HCT116 (cell line): ENCODE measurements at regions not wholly inside any gene's neighbourhood (a gene's known extent, or its start where the extent isn't known, plus 50 kb on each side); places are given as distances from the start of the nearest gene placed in this dataset.

Source experiments
- ATAC-seq: fragments of 200-7000 bp; cut with Tn5 transposase; 2 replicates; pipeline ENCODE4 v1.9.1; 2020; ENCODE audit warnings: mild to moderate bottlenecking, moderate library complexity
- BruUV-seq: library from RNA; stranded (reverse); fragments of 400-500 nt; replicated peaks from 2 replicates; lab custom pipeline; 2021; lab: Mats Ljungman, UMichigan
- CTCF ChIA-PET: fragments of 300-600 bp; sonication (Branson Sonifier 250); formaldehyde crosslinking; loops from one replicate; lab custom pipeline; 2021; ENCODE audit warnings: antibody characterized with exemption; lab: Charles Lee
- POLR2A ChIA-PET: fragments of 300-600, 350-600 bp; sonication (Branson Sonifier 250); formaldehyde crosslinking; loops from one replicate; lab custom pipeline; 2021; ENCODE audit warnings: antibody characterized with exemption; lab: Charles Lee
- RAD21 ChIA-PET, 2 experiments: fragments of 300-600 bp; sonication (Branson Sonifier 250); formaldehyde crosslinking; loops; one replicate each; lab custom pipeline; 2023; ENCODE audit warnings: low total read pairs in 2 of 2; ENCODE audit not compliant: uncharacterized antibody in 2 of 2, unreplicated experiment in 2 of 2, low non-redundant PET in 1 of 2; lab: Charles Lee
- DNase-seq: peaks from one replicate; pipeline ENCODE4 v3.0.0-alpha.2; 2010; ENCODE audit warnings: low read depth, low spot score
- H2AFZ ChIP-seq: fragments of 200-600 bp; shearing (Covaris generic), sonication (generic); 2 replicates; pipeline ENCODE4 v1.6.1; 2017; ENCODE audit warnings: low read depth, mixed run types, mixed read lengths, antibody characterized with exemption, low read length; ENCODE audit not compliant: poor library complexity, severe bottlenecking
- H3K27ac ChIP-seq: 2 replicates; pipeline ENCODE4 v1.5.1; 2012; ENCODE audit warnings: low read depth, low read length
- H3K27me3 ChIP-seq: fragments of 200-600 bp; sonication (generic); 2 replicates; pipeline ENCODE4 v1.6.1; 2016; ENCODE audit warnings: mixed run types, low read length, mixed read lengths; ENCODE audit not compliant: insufficient read depth
- H3K36me3 ChIP-seq, 2 experiments: fragments of 200-500 bp in 1 of 2; fragments of 200-600 bp in 1 of 2; sonication (Bioruptor generic) in 1 of 2; sonication (generic) in 1 of 2; 2 replicates each; pipeline versions ENCODE4 v1.5.1 to v1.6.1; 2014 to 2016; ENCODE audit warnings: low read length in 2 of 2, inconsistent platforms in 1 of 2, mixed read lengths in 1 of 2, mixed run types in 1 of 2; ENCODE audit not compliant: insufficient read depth in 2 of 2, control insufficient read depth in 1 of 2
- H3K4me1 ChIP-seq, 2 experiments: fragments of 200-600 bp in 1 of 2; sonication (generic) in 1 of 2; 2 replicates each; pipeline versions ENCODE4 v1.5.1 to v1.6.1; 2012 to 2017; ENCODE audit warnings: low read length in 2 of 2, inconsistent platforms in 1 of 2, mild to moderate bottlenecking in 1 of 2, mixed read lengths in 1 of 2, mixed run types in 1 of 2, moderate library complexity in 1 of 2; ENCODE audit not compliant: insufficient read depth in 2 of 2, control insufficient read depth in 1 of 2
- H3K4me2 ChIP-seq: fragments of 200-600 bp; sonication (generic); 2 replicates; pipeline ENCODE4 v1.6.1; 2017; ENCODE audit warnings: mixed run types, low read length, mixed read lengths
- H3K4me3 ChIP-seq, 2 experiments: fragments of 200-600 bp in 1 of 2; sonication (generic) in 1 of 2; replicated peaks in 1 of 2; 2 replicates each; pipeline ENCODE4 v1.5.1; 2011 to 2016; ENCODE audit warnings: low read length in 2 of 2, control low read depth in 1 of 2, low read depth in 1 of 2, mild to moderate bottlenecking in 1 of 2, mixed read lengths in 1 of 2, mixed run types in 1 of 2
- H3K79me2 ChIP-seq: fragments of 200-600 bp; sonication (generic); 2 replicates; pipeline ENCODE4 v1.6.1; 2017; ENCODE audit warnings: mild to moderate bottlenecking, mixed run types, low read length, moderate library complexity, mixed read lengths; ENCODE audit not compliant: insufficient read depth
- H3K9ac ChIP-seq: fragments of 200-600 bp; sonication (generic); 2 replicates; pipeline ENCODE4 v1.6.1; 2016; ENCODE audit warnings: low read length, mixed read lengths
- H3K9me2 ChIP-seq: fragments of 200-600 bp; sonication (generic), shearing (Covaris generic); 2 replicates; pipeline ENCODE4 v1.6.1; 2017; ENCODE audit warnings: mixed run types, mild to moderate bottlenecking, moderate library complexity; ENCODE audit not compliant: insufficient read depth
- H3K9me3 ChIP-seq, 2 experiments: fragments of 200-500 bp in 1 of 2; fragments of 200-600 bp in 1 of 2; sonication (Bioruptor generic) in 1 of 2; sonication (generic) in 1 of 2; 2 replicates each; pipeline ENCODE4 v1.6.1; 2014 to 2017; ENCODE audit warnings: low read length in 2 of 2, mixed read lengths in 2 of 2, inconsistent platforms in 1 of 2, low read depth in 1 of 2, mild to moderate bottlenecking in 1 of 2, mixed run types in 1 of 2, moderate library complexity in 1 of 2; ENCODE audit not compliant: control insufficient read depth in 1 of 2, insufficient read depth in 1 of 2
- H4K20me1 ChIP-seq: fragments of 200-600 bp; sonication (generic), shearing (Covaris generic); 2 replicates; pipeline ENCODE4 v1.6.1; 2017; ENCODE audit warnings: mixed run types, mild to moderate bottlenecking, moderate library complexity; ENCODE audit not compliant: insufficient read depth
- POLR2AphosphoS5 ChIP-seq: IDR thresholded peaks from 2 replicates; pipeline ENCODE4 v1.6.1; 2011; ENCODE audit warnings: mild to moderate bottlenecking, low read depth, low read length, moderate library complexity
- SRF ChIP-seq: IDR thresholded peaks from 2 replicates; pipeline ENCODE4 v1.6.1; 2012; ENCODE audit warnings: low read depth
- YY1 ChIP-seq: IDR thresholded peaks from 2 replicates; pipeline ENCODE4 v1.6.1; 2011; ENCODE audit warnings: low read length, low read depth, moderate library complexity, mild to moderate bottlenecking; ENCODE audit not compliant: insufficient replicate concordance; ENCODE audit errors: extremely low read depth
- ZFX ChIP-seq: fragments of 450-650 bp; IDR thresholded peaks from 2 replicates; pipeline ENCODE4 v1.6.1; 2017
- ZNF274 ChIP-seq: fragments of 200-500 bp; sonication (Bioruptor generic); IDR thresholded peaks from 2 replicates; pipeline ENCODE4 v1.6.1; 2014; ENCODE audit warnings: mild to moderate bottlenecking, low read depth, low read length, inconsistent platforms
- intact Hi-C: fragments of 100-400 bp; cut with micrococcal nuclease; formaldehyde crosslinking; loops from 2 replicates; pipeline ENCODE4 v1.10.0; 2022
- TF ChIP-seq, protein P1 (sequence below): IDR thresholded peaks from 2 replicates; pipeline ENCODE4 v1.6.1; 2011; ENCODE audit warnings: mild to moderate bottlenecking, low read length, moderate library complexity; ENCODE audit not compliant: insufficient replicate concordance; ENCODE audit errors: extremely low read depth
- TF ChIP-seq, protein P2 (sequence below): IDR thresholded peaks from 2 replicates; pipeline ENCODE4 v1.6.1; 2012
- TF ChIP-seq, protein P3 (sequence below): IDR thresholded peaks from 2 replicates; pipeline ENCODE4 v1.6.1; 2012; ENCODE audit warnings: low read depth
- TF ChIP-seq, protein P4 (sequence below): IDR thresholded peaks from 2 replicates; pipeline ENCODE4 v1.6.1; 2012

DNA sequence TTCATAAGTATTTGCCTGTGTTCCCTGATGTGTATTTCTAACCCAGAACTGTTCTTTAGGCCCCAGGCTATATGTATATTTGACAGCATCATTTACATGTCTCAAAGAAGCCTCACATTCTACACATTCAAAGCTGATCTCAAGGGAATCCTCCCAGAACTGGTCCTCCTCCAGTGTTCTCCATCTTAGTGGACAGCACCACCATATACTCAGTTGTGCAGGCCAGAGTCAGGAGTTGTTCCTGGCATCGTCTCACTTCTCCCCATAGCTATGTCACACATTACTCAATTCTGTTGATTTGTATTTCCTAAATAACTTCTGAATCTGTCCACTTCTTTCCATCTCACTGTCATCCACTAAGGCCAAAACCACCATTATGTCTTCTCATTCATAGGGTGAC lies 82.8 kb upstream of the TRPC3 start:
- no peak overlapping the region for H3K4me3 ChIP-seq
- POLR2A ChIA-PET = no interaction called here
- no peak overlapping the region for H3K9ac ChIP-seq
- DNase-seq (no peak), ATAC-seq (no peak)
- no peaks in the 10 kb centered on the region for H3K9me3 ChIP-seq
- no peaks in the 10 kb centered on the region for H3K79me2 ChIP-seq
- no peaks in the 10 kb centered on the region for H3K36me3 ChIP-seq
- H3K27me3 ChIP-seq = no peaks in the 10 kb centered on the region
- CTCF ChIA-PET = no interaction called here
- H4K20me1 ChIP-seq = no peaks in the 10 kb centered on the region
- no peak overlapping the region for H3K4me2 ChIP-seq
- no peak overlapping the region for H3K27ac ChIP-seq
- TF ChIP-seq, protein P1, sequence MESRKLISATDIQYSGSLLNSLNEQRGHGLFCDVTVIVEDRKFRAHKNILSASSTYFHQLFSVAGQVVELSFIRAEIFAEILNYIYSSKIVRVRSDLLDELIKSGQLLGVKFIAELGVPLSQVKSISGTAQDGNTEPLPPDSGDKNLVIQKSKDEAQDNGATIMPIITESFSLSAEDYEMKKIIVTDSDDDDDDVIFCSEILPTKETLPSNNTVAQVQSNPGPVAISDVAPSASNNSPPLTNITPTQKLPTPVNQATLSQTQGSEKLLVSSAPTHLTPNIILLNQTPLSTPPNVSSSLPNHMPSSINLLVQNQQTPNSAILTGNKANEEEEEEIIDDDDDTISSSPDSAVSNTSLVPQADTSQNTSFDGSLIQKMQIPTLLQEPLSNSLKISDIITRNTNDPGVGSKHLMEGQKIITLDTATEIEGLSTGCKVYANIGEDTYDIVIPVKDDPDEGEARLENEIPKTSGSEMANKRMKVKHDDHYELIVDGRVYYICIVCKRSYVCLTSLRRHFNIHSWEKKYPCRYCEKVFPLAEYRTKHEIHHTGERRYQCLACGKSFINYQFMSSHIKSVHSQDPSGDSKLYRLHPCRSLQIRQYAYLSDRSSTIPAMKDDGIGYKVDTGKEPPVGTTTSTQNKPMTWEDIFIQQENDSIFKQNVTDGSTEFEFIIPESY = no peak
- no peak for TF ChIP-seq ZNF274
- no peak for TF ChIP-seq POLR2AphosphoS5
- TF ChIP-seq, protein P2, sequence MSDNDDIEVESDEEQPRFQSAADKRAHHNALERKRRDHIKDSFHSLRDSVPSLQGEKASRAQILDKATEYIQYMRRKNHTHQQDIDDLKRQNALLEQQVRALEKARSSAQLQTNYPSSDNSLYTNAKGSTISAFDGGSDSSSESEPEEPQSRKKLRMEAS = no peak
- no peak for TF ChIP-seq ZFX
- TF ChIP-seq SRF = no peak
- H3K4me1 ChIP-seq = peaks cover 3 to 15% of the 10 kb centered on the region in 2 experiments; a peak in 3 of 4 replicates
- intact Hi-C loops = no loop called here
- no TSS peak for BruUV-seq
- no peaks in the 10 kb centered on the region for H3K9me2 ChIP-seq
- H2AFZ ChIP-seq = no peak overlapping the region
- RAD21 ChIA-PET = no interaction called here

DNA sequence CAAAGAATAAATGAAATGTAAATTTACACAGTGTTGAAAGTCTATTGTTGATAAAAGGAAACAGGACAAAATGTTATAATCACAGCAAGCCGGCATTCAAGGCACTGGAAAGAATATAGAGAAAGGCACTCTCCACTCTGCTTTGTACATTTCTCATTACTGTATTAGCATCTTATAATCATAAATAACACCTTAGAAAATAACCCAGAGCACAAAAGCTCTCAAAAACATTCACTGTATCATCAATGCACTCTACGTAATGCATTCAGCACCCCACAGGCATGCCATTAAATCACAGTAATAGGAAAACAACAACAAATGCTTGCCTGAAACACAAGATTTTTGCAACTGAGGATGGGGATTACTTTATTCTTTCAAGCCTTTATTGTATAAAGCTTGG lies 75.3 kb upstream of the TRPC3 start:
- Histone ChIP-seq H3K9me3 (no peaks in the 10 kb centered on the region), H3K9ac (no peak overlapping the region), H3K4me3 (no peak overlapping the region), H4K20me1 (no peaks in the 10 kb centered on the region), H3K36me3 (no peaks in the 10 kb centered on the region), H2AFZ (no peak overlapping the region), H3K27ac (no peak overlapping the region), H3K4me1 (no peaks in the 10 kb centered on the region), H3K4me2 (no peak overlapping the region), H3K9me2 (no peaks in the 10 kb centered on the region), H3K27me3 (no peaks in the 10 kb centered on the region), H3K79me2 (no peaks in the 10 kb centered on the region)
- intact Hi-C loops = no loop called here
- POLR2A ChIA-PET = no interaction called here
- DNase-seq = no peak
- TF ChIP-seq, protein P3, sequence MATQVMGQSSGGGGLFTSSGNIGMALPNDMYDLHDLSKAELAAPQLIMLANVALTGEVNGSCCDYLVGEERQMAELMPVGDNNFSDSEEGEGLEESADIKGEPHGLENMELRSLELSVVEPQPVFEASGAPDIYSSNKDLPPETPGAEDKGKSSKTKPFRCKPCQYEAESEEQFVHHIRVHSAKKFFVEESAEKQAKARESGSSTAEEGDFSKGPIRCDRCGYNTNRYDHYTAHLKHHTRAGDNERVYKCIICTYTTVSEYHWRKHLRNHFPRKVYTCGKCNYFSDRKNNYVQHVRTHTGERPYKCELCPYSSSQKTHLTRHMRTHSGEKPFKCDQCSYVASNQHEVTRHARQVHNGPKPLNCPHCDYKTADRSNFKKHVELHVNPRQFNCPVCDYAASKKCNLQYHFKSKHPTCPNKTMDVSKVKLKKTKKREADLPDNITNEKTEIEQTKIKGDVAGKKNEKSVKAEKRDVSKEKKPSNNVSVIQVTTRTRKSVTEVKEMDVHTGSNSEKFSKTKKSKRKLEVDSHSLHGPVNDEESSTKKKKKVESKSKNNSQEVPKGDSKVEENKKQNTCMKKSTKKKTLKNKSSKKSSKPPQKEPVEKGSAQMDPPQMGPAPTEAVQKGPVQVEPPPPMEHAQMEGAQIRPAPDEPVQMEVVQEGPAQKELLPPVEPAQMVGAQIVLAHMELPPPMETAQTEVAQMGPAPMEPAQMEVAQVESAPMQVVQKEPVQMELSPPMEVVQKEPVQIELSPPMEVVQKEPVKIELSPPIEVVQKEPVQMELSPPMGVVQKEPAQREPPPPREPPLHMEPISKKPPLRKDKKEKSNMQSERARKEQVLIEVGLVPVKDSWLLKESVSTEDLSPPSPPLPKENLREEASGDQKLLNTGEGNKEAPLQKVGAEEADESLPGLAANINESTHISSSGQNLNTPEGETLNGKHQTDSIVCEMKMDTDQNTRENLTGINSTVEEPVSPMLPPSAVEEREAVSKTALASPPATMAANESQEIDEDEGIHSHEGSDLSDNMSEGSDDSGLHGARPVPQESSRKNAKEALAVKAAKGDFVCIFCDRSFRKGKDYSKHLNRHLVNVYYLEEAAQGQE = no peak
- no peak for TF ChIP-seq YY1
- TF ChIP-seq, protein P4, sequence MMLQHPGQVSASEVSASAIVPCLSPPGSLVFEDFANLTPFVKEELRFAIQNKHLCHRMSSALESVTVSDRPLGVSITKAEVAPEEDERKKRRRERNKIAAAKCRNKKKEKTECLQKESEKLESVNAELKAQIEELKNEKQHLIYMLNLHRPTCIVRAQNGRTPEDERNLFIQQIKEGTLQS = no peak
- no TSS peak for BruUV-seq
- no peak for ATAC-seq
- RAD21 ChIA-PET = no interaction called here
- CTCF ChIA-PET = no interaction called here
